ENCODE measurements at regions not wholly inside any gene's neighbourhood (a gene's known extent, or its start where the extent isn't known, plus 50 kb on each side); places are given as distances from the start of the nearest gene placed in this dataset.

- TF ChIP-seq CTBP1 (IDR thresholded peaks at IDR 0.05; ENCODE audit: borderline replicate concordance) (no peak), ELF4 (IDR thresholded peaks at IDR 0.05) (no peak), SP1 (IDR thresholded peaks at IDR 0.05) (no peak), FOXM1 (IDR thresholded peaks at IDR 0.05; ENCODE audit: borderline replicate concordance) (no peak), ZNF384 (IDR thresholded peaks at IDR 0.05) (no peak), BHLHE40 (IDR thresholded peaks at IDR 0.05; ENCODE audit: borderline replicate concordance) (no peak), FOXK2 (IDR thresholded peaks at IDR 0.05) (no peak)
Measured at GRCh38 chr6:68094070-68094469, 541.0 kb upstream of the ADGRB3 start.
